Mammary epithelial cell (primary cell): ENCODE measurements at regions not wholly inside any gene's neighbourhood (a gene's known extent, or its start where the extent isn't known, plus 50 kb on each side); places are given as distances from the start of the nearest gene placed in this dataset.

Experiments used
- CTCF ChIP-seq, 2 donors: IDR thresholded peaks in 1 of 2; conservative IDR thresholded peaks in 1 of 2; 2 replicates each; pipeline ENCODE4 v1.5.1; 2011 to 2012; ENCODE audit warnings: inconsistent platforms in 2 of 2, low read length in 2 of 2, mild to moderate bottlenecking in 2 of 2, control low read depth in 1 of 2, low read depth in 1 of 2; ENCODE audit not compliant: insufficient read depth in 1 of 2; ENCODE audit errors: extremely low read depth in 1 of 2
- EZH2 ChIP-seq: IDR thresholded peaks from 2 replicates; pipeline ENCODE4 v1.6.1; 2012; ENCODE audit warnings: low read length, inconsistent platforms, borderline replicate concordance

- TF ChIP-seq CTCF (conservative IDR thresholded peaks at IDR 0.05 in 1 of 2, IDR thresholded peaks at IDR 0.05 in 1 of 2; ENCODE audit: extremely low read depth in 1 of 2, insufficient read depth in 1 of 2, low read depth in 1 of 2, low read length in 2 of 2), result no peak
- TF ChIP-seq EZH2, result no peak
Observed at GRCh38 chr6:14887181-14887580, 358.7 kb upstream of the JARID2 start.
